ENCODE measurements at regions not wholly inside any gene's neighbourhood (a gene's known extent, or its start where the extent isn't known, plus 50 kb on each side); places are given as distances from the start of the nearest gene placed in this dataset.

- Histone ChIP-seq H3K36me3 (no peaks in the 10 kb centered on the region), H3K4me1 (peaks cover 7% of the 10 kb centered on the region), H3K4me3 (ENCODE audit: low read depth, low read length) (peak overlapping the region; percentile 1; the same call in 1 of the 2 replicates), H3K9me3 (no peaks in the 10 kb centered on the region), H3K27me3 (no peaks in the 10 kb centered on the region)
- peak; percentile 86 for DNase-seq
- TF ChIP-seq, protein P1, sequence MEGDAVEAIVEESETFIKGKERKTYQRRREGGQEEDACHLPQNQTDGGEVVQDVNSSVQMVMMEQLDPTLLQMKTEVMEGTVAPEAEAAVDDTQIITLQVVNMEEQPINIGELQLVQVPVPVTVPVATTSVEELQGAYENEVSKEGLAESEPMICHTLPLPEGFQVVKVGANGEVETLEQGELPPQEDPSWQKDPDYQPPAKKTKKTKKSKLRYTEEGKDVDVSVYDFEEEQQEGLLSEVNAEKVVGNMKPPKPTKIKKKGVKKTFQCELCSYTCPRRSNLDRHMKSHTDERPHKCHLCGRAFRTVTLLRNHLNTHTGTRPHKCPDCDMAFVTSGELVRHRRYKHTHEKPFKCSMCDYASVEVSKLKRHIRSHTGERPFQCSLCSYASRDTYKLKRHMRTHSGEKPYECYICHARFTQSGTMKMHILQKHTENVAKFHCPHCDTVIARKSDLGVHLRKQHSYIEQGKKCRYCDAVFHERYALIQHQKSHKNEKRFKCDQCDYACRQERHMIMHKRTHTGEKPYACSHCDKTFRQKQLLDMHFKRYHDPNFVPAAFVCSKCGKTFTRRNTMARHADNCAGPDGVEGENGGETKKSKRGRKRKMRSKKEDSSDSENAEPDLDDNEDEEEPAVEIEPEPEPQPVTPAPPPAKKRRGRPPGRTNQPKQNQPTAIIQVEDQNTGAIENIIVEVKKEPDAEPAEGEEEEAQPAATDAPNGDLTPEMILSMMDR (IDR thresholded peaks at IDR 0.05; ENCODE audit: low read depth, low read length) = no peak
Observed at GRCh38 chr1:244214009-244214967, 163.2 kb downstream of the ZBTB18 start.

DNA sequence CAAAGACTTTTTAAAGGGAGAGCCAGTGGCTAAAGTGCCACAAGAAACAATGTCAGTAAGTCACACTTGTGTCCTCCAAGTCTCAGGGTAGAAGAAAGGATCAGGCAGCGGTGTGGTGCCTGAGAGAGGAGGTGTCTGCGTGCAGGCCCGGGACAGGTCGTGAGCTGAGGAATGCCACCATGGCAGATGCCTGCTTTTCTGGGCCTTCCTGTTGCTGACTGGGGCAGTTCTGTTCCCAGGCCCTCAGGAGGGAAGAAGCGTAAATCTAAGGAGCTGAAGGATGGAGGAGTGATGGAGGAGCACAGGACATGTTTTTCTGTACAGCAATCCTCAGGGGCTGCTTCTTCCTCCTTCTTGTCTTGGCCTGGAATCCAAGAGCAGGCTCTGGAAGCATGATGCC is 165.8 kb downstream of the ZBTB18 start:
- DNase-seq = no peak
- TF ChIP-seq, protein P1 (IDR thresholded peaks at IDR 0.05; ENCODE audit: low read depth, low read length) = no peak
- no peaks in the 10 kb centered on the region for H3K27me3 ChIP-seq

GRCh38 chr1:244217711-244218110 is 166.6 kb downstream of the ZBTB18 start:
- TF ChIP-seq, protein P1 (IDR thresholded peaks at IDR 0.05; ENCODE audit: low read depth, low read length) = no peak
- H3K9me3 ChIP-seq = no peaks in the 10 kb centered on the region
- H3K36me3 ChIP-seq = no peaks in the 10 kb centered on the region
- H3K4me3 ChIP-seq (ENCODE audit: low read depth, low read length) = no peak overlapping the region
- H3K4me1 ChIP-seq = peaks cover 7% of the 10 kb centered on the region
- no peak for DNase-seq
- H3K27me3 ChIP-seq = no peaks in the 10 kb centered on the region

More for the DNA sequence above, 165.8 kb downstream of the ZBTB18 start:
- Histone ChIP-seq H3K9me3 (no peaks in the 10 kb centered on the region), H3K36me3 (no peaks in the 10 kb centered on the region), H3K4me1 (peaks cover 7% of the 10 kb centered on the region), H3K4me3 (ENCODE audit: low read depth, low read length) (no peak overlapping the region)

GRCh38 chr1:244218220-244218619 is 167.1 kb downstream of the ZBTB18 start:
- TF ChIP-seq, protein P1 (IDR thresholded peaks at IDR 0.05; ENCODE audit: low read depth, low read length) = no peak
- Histone ChIP-seq H3K9me3 (no peaks in the 10 kb centered on the region), H3K4me1 (peaks cover 7% of the 10 kb centered on the region), H3K27me3 (no peaks in the 10 kb centered on the region), H3K36me3 (no peaks in the 10 kb centered on the region), H3K4me3 (ENCODE audit: low read depth, low read length) (no peak overlapping the region)
- no peak for DNase-seq

GRCh38 chr1:244219149-244219548 is 168.1 kb downstream of the ZBTB18 start:
- TF ChIP-seq, protein P1 (IDR thresholded peaks at IDR 0.05; ENCODE audit: low read depth, low read length) = no peak
- Histone ChIP-seq H3K4me3 (ENCODE audit: low read depth, low read length) (no peak overlapping the region), H3K27me3 (no peaks in the 10 kb centered on the region), H3K4me1 (peaks cover 2% of the 10 kb centered on the region), H3K9me3 (no peaks in the 10 kb centered on the region), H3K36me3 (no peaks in the 10 kb centered on the region)
- DNase-seq = no peak

- DNase-seq = no peak
- H3K4me1 ChIP-seq = peaks cover 2% of the 10 kb centered on the region
- TF ChIP-seq, protein P1 (IDR thresholded peaks at IDR 0.05; ENCODE audit: low read depth, low read length) = no peak
- H3K4me3 ChIP-seq (ENCODE audit: low read depth, low read length) = no peak overlapping the region
- H3K27me3 ChIP-seq = no peaks in the 10 kb centered on the region
- H3K9me3 ChIP-seq = no peaks in the 10 kb centered on the region
- no peaks in the 10 kb centered on the region for H3K36me3 ChIP-seq
Observed at GRCh38 chr1:244219802-244220201, 168.7 kb downstream of the ZBTB18 start.
